ENCODE measurements at regions not wholly inside any gene's neighbourhood (a gene's known extent, or its start where the extent isn't known, plus 50 kb on each side); places are given as distances from the start of the nearest gene placed in this dataset.
"Not testable (repeated sequence)": the region's sequence is repeated elsewhere in the genome, so short reads cannot be mapped to it uniquely, and the experiment has no call there.

DNA sequence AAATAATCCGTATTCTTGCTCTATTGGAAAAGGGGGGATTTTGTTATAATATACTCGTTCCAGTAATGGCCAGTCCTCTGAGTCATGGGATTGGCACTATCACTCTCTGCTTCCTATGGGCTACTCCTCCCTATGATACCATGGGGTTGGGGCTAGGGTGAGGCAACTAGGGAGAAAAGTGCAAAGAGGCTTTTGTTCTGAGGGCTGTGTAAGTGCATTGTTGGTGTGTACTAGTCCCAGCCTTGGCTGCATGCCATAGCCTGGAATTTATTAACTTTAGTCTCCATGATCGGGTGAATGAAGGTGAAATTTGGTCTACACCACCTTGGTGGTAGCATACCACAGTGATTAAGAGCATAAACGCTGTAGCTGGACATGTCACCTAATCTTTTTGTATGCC lies 247.6 kb downstream of the RPAP3 start:
- H3K4me3 ChIP-seq (ENCODE audit: low read depth, low read length), result no peak overlapping the region
- TF ChIP-seq, protein P1, sequence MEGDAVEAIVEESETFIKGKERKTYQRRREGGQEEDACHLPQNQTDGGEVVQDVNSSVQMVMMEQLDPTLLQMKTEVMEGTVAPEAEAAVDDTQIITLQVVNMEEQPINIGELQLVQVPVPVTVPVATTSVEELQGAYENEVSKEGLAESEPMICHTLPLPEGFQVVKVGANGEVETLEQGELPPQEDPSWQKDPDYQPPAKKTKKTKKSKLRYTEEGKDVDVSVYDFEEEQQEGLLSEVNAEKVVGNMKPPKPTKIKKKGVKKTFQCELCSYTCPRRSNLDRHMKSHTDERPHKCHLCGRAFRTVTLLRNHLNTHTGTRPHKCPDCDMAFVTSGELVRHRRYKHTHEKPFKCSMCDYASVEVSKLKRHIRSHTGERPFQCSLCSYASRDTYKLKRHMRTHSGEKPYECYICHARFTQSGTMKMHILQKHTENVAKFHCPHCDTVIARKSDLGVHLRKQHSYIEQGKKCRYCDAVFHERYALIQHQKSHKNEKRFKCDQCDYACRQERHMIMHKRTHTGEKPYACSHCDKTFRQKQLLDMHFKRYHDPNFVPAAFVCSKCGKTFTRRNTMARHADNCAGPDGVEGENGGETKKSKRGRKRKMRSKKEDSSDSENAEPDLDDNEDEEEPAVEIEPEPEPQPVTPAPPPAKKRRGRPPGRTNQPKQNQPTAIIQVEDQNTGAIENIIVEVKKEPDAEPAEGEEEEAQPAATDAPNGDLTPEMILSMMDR (IDR thresholded peaks at IDR 0.05; ENCODE audit: low read depth, low read length, missing control alignments), result no peak
- no peak for DNase-seq (ENCODE audit: low read depth)

DNA sequence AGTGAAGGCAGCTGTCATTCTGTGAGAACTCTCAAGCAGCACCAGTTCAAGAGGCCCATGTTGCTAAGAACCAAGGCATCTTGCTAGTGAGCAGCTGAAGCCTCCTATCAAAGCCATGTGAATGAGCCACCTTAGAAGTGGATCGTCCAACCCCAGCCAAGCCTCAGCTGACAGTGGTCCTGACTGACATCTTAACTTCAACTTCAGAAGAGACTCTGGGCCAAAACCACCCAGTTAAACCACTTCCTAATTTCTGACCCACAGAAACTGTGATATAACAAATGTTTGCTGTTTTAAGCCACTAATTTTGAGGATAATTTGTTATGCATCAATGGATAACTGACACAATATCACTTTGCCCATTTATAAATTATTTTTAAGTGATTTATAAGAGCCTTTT lies 256.0 kb downstream of the RPAP3 start:
- no peak for DNase-seq (ENCODE audit: low read depth)
- no peak overlapping the region for H3K4me3 ChIP-seq (ENCODE audit: low read depth, low read length)
- TF ChIP-seq, protein P1 (IDR thresholded peaks at IDR 0.05; ENCODE audit: low read depth, low read length, missing control alignments), result no peak

DNA sequence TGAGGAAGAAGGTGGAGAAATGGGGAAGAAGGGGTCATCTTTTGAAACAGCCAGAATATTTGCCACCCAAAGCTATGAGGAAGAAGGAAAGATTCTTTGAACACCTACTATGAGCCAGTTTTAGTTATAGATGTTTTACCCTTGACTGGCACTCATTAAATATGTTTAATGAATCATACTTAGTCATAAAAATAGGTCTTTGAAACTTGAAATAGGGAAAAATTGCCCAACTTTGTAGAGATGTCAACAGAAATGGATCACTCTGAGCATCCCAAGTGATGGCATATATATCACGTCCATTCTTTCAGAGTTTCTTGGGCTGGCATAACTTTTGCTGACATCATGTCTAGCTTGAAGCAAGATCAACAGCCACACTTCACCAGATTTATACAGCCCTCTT lies 263.5 kb downstream of the RPAP3 start:
- TF ChIP-seq, protein P1 (IDR thresholded peaks at IDR 0.05; ENCODE audit: low read depth, low read length, missing control alignments), result no peak
- no peak for DNase-seq (ENCODE audit: low read depth)
- H3K4me3 ChIP-seq (ENCODE audit: low read depth, low read length), result no peak overlapping the region

DNA sequence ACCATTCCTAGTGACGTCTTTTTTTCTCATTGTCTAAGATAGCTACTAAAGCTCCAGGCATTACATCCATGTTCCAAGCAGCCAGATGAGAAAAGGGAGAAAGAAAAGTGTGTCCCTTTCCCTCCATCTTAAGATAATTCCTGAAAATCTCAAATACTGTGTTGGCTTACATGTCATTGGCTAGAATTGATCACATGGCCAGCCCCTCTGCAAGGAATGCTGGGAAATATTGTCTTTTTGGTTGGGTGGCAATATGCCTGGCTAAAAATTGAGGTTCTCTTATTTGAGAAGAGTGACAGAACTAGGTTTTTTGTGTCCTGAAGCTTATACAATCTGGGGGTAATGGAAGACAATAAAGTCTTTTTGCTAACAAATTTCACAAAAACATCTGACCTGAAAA lies 264.3 kb downstream of the RPAP3 start:
- no peak overlapping the region for H3K4me3 ChIP-seq (ENCODE audit: low read depth, low read length)
- no peak for DNase-seq (ENCODE audit: low read depth)
- TF ChIP-seq, protein P1 (IDR thresholded peaks at IDR 0.05; ENCODE audit: low read depth, low read length, missing control alignments), result no peak

DNA sequence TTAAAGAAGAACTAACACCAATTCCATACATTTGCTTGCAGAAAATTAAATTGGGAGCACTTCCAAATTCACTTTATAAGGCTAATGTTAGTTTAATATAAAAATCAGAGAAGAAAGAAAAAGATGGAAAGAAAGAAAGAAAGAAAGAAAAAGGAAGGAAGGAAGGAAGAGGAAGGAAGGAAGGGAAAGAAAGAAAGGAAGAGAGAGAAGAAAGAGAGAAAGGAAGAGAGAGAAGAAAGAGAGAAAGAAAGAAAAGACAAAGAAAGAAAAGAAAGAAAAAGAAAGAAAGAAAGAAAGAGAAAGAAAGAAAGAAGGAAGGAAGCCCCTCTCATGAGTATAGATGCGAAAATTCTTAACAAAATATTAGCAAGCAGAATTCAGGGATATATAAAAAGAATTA lies 267.7 kb downstream of the RPAP3 start:
- no peak for DNase-seq (ENCODE audit: low read depth)
- TF ChIP-seq, protein P1 (IDR thresholded peaks at IDR 0.05; ENCODE audit: low read depth, low read length, missing control alignments), result no peak
- H3K4me3 ChIP-seq (ENCODE audit: low read depth, low read length), result no peak overlapping the region

DNA sequence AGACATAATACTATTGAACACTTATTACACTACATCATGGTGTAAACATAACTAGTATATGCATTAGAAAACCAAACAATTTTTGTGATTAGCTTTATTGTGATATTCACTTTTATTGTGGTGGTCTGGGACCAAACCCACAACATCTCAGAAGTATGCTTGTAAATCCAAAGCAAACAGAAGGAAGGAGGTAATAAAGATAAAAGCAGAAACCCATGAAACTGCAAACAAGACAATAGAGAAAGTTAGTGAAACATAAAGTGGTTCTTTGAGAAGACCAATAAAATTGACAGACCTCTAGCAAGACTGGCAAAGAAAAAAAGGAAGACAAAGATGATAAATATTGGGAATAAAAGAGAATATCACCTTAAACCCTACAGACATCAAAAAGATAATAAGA lies 268.3 kb downstream of the RPAP3 start:
- TF ChIP-seq, protein P1 (IDR thresholded peaks at IDR 0.05; ENCODE audit: low read depth, low read length, missing control alignments), result no peak
- DNase-seq (ENCODE audit: low read depth), result no peak
- H3K4me3 ChIP-seq (ENCODE audit: low read depth, low read length), result no peak overlapping the region

DNA sequence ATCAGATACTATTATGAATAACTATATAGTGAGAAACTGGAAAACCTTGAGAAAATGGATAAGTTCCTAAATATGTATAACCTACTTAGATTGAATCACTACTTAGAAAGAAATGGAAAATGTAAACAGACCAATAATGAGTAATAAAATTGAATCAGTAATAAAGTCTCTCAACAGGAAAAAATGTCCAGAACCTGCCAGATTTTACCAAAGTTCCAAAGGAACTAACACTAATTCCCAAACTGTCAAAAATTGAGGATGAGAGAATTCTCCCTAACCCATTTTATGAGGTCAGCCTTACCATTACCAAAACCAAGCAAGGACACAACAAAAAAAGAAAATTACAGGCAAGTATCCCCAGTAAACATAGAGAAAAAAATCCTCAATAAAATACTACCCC lies 272.0 kb downstream of the RPAP3 start:
- TF ChIP-seq, protein P1 (IDR thresholded peaks at IDR 0.05; ENCODE audit: low read depth, low read length, missing control alignments), result no peak
- DNase-seq (ENCODE audit: low read depth), result no peak
- no peak overlapping the region for H3K4me3 ChIP-seq (ENCODE audit: low read depth, low read length)

DNA sequence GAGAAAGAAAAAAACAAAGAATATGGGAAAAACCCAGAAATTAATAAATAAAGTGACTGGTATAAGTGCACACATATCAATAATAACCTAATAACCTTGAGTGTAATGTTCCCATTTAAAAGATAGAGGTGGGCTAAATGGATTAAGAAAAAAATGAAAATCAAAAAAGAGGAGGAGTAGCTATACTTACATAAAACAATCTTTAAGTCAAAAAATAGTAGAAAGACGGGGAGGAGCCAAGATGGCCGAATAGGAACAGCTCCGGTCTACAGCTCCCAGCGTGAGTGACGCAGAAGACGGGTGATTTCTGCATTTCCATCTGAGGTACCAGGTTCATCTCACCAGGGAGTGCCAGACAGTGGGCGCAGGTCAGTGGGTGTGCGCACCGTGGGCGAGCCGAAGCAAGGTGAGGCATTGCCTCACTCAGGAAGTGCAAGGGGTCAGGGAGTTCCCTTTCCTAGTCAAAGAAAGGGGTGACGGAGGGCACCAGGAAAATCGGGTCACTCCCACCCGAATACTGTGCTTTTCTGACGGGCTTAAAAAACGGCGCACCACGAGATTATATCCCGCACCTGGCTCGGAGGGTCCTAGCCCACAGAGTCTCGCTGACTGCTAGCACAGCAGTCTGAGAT lies 279.0 kb downstream of the RPAP3 start:
- not testable (repeated sequence) for DNase-seq (ENCODE audit: low read depth); H3K4me3 ChIP-seq (ENCODE audit: low read depth, low read length)

Data from GM12864 (cell line).